ENCODE measurements at regions not wholly inside any gene's neighbourhood (a gene's known extent, or its start where the extent isn't known, plus 50 kb on each side); places are given as distances from the start of the nearest gene placed in this dataset.

- no peak for TF ChIP-seq ZZZ3 (IDR thresholded peaks at IDR 0.05)
- TF ChIP-seq, protein P1, sequence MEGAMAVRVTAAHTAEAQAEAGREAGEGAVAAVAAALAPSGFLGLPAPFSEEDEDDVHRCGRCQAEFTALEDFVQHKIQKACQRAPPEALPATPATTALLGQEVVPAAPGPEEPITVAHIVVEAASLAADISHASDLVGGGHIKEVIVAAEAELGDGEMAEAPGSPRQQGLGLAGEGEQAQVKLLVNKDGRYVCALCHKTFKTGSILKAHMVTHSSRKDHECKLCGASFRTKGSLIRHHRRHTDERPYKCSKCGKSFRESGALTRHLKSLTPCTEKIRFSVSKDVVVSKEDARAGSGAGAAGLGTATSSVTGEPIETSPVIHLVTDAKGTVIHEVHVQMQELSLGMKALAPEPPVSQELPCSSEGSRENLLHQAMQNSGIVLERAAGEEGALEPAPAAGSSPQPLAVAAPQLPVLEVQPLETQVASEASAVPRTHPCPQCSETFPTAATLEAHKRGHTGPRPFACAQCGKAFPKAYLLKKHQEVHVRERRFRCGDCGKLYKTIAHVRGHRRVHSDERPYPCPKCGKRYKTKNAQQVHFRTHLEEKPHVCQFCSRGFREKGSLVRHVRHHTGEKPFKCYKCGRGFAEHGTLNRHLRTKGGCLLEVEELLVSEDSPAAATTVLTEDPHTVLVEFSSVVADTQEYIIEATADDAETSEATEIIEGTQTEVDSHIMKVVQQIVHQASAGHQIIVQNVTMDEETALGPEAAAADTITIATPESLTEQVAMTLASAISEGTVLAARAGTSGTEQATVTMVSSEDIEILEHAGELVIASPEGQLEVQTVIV (CRISPR knock-in tag; IDR thresholded peaks at IDR 0.05; ENCODE audit: borderline replicate concordance): no peak
- no peak for TF ChIP-seq ZSCAN29 (IDR thresholded peaks at IDR 0.05)
- TF ChIP-seq SREBF2 (CRISPR knock-in tag; IDR thresholded peaks at IDR 0.05): no peak
- peak; percentile 84 for TF ChIP-seq CC2D1A (IDR thresholded peaks at IDR 0.05)
- 0 out of 4 replicates have a peak, but pooled peaks of 1 of the 2 experiments have one; percentile 10 for TF ChIP-seq MNT (conservative IDR thresholded peaks at IDR 0.05)
- 0 out of 2 replicates have a peak, but pooled peaks have one; percentile 4 for TF ChIP-seq MAFK (IDR thresholded peaks at IDR 0.05; ENCODE audit: low read length)
- no peak for TF ChIP-seq ZNF133 (CRISPR knock-in tag; IDR thresholded peaks at IDR 0.05)
- TF ChIP-seq RBM34 (IDR thresholded peaks at IDR 0.05; ENCODE audit: borderline replicate concordance, insufficient read depth, low read length): no peak
- TF ChIP-seq, protein P2, sequence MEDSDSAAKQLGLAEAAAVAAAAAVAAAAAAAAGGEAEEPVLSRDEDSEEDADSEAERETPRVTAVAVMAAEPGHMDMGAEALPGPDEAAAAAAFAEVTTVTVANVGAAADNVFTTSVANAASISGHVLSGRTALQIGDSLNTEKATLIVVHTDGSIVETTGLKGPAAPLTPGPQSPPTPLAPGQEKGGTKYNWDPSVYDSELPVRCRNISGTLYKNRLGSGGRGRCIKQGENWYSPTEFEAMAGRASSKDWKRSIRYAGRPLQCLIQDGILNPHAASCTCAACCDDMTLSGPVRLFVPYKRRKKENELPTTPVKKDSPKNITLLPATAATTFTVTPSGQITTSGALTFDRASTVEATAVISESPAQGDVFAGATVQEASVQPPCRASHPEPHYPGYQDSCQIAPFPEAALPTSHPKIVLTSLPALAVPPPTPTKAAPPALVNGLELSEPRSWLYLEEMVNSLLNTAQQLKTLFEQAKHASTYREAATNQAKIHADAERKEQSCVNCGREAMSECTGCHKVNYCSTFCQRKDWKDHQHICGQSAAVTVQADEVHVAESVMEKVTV (CRISPR knock-in tag; IDR thresholded peaks at IDR 0.05): peak; percentile 88
- TF ChIP-seq, protein P3, sequence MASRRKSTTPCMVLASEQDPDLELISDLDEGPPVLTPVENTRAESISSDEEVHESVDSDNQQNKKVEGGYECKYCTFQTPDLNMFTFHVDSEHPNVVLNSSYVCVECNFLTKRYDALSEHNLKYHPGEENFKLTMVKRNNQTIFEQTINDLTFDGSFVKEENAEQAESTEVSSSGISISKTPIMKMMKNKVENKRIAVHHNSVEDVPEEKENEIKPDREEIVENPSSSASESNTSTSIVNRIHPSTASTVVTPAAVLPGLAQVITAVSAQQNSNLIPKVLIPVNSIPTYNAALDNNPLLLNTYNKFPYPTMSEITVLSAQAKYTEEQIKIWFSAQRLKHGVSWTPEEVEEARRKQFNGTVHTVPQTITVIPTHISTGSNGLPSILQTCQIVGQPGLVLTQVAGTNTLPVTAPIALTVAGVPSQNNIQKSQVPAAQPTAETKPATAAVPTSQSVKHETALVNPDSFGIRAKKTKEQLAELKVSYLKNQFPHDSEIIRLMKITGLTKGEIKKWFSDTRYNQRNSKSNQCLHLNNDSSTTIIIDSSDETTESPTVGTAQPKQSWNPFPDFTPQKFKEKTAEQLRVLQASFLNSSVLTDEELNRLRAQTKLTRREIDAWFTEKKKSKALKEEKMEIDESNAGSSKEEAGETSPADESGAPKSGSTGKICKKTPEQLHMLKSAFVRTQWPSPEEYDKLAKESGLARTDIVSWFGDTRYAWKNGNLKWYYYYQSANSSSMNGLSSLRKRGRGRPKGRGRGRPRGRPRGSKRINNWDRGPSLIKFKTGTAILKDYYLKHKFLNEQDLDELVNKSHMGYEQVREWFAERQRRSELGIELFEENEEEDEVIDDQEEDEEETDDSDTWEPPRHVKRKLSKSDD (conservative IDR thresholded peaks at IDR 0.05; ENCODE audit: low read length): no peak
- TF ChIP-seq NUFIP1 (IDR thresholded peaks at IDR 0.05; ENCODE audit: partially characterized antibody): no peak
- no peak for TF ChIP-seq POU5F1 (IDR thresholded peaks at IDR 0.05; ENCODE audit: borderline replicate concordance, low read depth, low read length, partially characterized antibody)
- peak; percentile 60 for TF ChIP-seq MYNN (IDR thresholded peaks at IDR 0.05)
- no peak for TF ChIP-seq MYNN (CRISPR knock-in tag; IDR thresholded peaks at IDR 0.05)
- TF ChIP-seq MCM2 (IDR thresholded peaks at IDR 0.05; ENCODE audit: low read depth): no peak
- TF ChIP-seq SIN3B (IDR thresholded peaks at IDR 0.05; ENCODE audit: low read depth): no peak
- TF ChIP-seq, protein P4, sequence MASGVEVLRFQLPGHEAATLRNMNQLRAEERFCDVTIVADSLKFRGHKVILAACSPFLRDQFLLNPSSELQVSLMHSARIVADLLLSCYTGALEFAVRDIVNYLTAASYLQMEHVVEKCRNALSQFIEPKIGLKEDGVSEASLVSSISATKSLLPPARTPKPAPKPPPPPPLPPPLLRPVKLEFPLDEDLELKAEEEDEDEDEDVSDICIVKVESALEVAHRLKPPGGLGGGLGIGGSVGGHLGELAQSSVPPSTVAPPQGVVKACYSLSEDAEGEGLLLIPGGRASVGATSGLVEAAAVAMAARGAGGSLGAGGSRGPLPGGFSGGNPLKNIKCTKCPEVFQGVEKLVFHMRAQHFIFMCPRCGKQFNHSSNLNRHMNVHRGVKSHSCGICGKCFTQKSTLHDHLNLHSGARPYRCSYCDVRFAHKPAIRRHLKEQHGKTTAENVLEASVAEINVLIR (CRISPR knock-in tag; IDR thresholded peaks at IDR 0.05): no peak
- no peak for TF ChIP-seq POLR3A (IDR thresholded peaks at IDR 0.05; ENCODE audit: borderline replicate concordance, extremely low read depth, insufficient read depth, insufficient read length)
Measured at GRCh38 chr18:8988260-8988871, 114.1 kb upstream of the NDUFV2 start (continued).

Data from K562 (cell line).